GM11168 (cell line): ENCODE measurements at regions not wholly inside any gene's neighbourhood (a gene's known extent, or its start where the extent isn't known, plus 50 kb on each side); places are given as distances from the start of the nearest gene placed in this dataset.
"Not testable (repeated sequence)": the region's sequence is repeated elsewhere in the genome, so short reads cannot be mapped to it uniquely, and the experiment has no call there.

Experiments
- in situ Hi-C: fragments of 300-500 bp; cut with MboI; formaldehyde crosslinking; loops from one replicate; pipeline ENCODE4 v1.12.0; 2022; ENCODE audit warnings: low sequenced_read_pairs; ENCODE audit not compliant: unreplicated experiment

DNA sequence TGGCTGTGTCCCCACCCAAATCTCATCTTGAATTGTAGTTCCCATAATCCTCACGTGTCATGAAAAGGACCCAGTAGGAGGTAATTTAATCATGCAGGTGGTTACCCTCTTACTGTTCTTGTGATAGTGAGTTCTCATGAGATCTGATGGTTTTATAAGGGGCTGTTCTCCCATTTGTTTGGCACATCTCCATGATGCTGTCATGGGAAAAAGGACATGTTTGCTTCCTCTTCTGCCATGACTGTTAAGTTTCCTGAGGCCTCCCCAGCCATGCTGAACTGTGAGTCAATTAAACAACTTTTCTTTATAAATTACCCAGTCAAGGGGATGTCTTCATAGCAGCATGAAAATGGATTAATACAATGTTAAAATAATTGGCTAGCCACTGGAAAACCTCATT lies 243.3 kb upstream of the MKLN1 start:
- in situ Hi-C loops = not testable (repeated sequence)

DNA sequence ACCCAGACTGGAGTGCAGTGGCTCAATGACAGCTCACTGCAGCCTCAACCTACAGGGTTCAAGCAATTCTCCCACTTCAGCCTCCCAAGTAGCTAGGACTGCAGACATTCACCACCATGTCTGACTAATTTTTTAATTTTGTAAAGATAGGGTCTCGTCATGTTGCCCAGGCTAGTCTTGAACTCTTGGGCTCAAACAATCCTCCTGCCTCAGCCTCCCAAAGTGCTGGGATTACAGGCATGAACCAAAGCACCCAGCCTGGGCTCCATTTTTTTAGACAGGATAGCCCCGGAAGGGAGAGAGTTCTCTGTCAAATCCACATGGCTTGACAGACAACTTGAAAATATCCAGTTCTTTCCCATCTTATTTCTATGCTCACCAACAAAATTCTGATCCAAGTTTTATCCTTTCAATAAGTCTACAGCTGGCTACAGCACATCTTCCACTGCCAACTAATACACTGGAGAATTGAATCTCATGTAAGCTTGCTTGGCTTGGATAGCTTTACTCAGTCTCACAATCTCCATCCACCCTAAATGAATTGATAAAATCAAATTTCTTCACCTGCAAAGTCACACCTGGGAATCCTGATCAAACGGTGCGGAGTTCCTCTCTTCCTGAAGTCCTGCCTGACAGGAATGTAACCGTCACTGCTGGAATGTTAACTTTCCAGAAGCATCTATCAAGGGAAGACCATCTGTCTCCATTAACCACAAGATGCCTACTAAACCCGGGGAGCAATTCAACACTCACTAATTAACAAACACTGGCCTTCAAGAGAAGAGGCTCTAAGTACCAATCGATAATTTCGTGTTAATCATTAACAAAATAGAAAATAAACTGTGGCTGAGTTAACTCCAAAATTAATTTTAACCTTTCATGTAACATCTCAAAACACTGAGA lies 239.7 kb upstream of the MKLN1 start:
- in situ Hi-C loops = no loop called here

DNA sequence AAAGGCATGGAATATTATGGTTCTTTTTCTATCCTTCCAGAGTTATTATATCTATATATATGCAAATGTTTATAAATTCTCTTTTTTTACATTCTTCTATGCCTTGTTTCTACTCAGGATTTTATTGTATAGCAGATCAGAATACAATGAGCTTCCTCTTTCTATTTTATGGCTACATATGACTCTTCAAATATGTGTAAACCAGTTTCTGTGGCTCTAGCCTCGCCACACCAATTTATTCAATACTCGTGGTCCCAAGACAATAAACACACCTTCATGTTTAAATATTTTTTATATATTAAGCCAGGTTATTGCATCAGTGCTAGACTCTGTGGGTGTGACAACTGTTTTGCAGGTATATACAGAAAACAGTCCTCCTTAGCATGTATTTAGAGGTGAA lies 237.5 kb upstream of the MKLN1 start:
- in situ Hi-C loops = no loop called here

DNA sequence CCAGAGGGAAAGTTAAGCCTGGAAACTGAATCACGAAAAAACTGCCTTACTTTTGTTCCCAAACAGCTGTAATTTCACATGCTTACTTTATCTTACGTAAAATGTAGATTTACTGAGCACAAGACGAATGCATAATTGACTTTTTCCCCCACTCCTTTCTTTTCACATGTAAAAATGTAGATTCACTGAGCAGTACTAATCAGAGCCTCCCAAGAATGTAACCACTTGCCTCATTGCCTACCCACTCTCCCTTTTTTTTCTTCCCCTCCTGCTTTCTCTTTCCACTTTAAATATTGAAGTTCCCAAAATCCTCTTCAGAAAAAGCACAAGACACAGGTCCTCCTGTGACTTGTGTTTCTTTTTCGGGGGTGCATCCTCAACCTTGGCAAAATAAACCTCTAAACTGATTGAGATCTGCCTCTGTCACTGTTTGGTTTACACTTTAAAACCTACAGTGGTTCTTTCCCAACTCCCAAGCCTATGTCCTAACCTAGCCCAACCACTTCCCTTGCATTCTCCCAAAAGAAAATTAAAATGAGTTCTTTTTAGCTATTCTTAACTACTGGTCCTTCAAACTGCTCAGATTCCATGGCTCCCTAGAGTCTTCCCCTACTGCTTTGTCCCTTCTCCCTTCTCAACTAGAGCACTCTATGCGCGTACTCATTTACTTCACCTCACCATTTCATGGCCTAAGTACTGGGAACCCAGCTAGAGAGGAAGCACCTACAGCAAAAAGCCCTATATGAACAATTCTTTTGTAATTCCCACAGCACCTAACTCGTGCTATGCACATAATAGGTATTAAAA lies 236.6 kb upstream of the MKLN1 start:
- in situ Hi-C loops = no loop called here

DNA sequence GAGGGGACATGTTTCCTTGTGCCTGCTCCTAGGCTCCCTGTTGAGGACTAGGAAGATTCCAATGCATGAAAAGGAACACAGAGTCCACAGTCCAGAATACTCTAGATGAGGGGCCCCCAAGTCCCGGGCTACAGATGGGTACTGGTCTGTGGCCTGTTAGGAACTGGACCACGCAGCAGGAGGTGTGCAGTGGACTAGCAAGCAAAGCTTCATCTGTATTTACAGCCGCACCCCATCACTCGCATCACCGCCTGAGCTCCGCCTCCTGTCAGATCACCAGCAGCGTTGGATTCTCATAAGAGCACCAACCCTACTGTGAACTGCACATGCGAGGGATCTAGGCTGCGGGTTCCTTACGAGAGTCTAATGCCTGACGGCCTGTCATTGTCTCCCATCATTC lies 233.0 kb upstream of the MKLN1 start:
- in situ Hi-C loops = no loop called here

DNA sequence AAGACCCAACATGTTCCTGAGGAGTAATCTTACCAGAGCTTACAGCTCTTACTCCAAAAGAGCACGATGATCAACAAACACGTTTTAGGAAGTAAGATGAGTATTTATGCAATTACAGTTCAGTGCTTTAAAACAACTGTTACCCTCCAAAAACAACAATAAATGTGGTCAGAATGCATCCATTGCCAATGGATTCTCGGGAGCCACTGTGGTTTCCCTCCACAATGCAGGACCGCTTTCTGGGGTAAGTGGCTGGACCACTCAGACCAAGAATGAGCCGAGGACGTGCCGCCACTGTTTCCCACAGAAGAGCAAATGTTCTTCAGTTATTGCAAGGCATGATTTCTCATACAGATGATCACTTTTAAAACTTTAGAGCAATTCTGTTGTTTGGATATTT lies 232.3 kb upstream of the MKLN1 start:
- in situ Hi-C loops = no loop called here

GRCh38 chr7:131096267-131096927 lies 231.3 kb upstream of the MKLN1 start:
- in situ Hi-C loops = no loop called here

DNA sequence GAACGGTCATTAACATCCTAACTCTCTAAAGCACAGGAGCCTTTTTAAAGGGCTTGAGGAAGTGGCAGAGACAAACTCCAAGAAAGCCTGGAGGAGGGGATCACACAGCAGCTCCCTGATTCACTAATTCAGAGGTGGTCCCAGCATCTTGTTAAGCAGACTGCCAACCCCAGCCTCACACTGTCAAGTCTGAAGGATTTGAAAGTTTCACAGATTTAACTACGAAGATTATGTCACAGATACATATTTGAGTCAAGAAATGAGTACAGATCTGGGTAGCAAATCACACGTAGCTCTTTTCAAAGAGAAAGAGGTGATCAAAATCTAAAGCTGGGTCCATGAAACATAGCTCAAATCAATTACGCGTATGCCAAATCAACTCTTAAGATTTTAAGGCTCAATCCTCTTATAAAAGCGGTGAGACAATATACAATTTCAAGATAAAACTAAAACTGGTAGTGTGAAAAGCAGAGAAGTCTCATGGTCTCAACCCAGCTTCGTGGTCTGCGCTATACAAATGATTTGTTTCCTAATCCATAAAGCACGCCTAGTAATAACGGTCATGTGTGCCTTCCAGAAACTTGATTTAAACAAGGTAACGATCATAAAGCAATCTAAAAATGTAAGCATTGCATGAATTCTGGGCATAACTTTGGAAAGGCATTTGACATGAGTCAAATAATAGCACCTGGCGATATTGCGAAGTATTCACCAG lies 229.9 kb upstream of the MKLN1 start:
- in situ Hi-C loops = no loop called here

DNA sequence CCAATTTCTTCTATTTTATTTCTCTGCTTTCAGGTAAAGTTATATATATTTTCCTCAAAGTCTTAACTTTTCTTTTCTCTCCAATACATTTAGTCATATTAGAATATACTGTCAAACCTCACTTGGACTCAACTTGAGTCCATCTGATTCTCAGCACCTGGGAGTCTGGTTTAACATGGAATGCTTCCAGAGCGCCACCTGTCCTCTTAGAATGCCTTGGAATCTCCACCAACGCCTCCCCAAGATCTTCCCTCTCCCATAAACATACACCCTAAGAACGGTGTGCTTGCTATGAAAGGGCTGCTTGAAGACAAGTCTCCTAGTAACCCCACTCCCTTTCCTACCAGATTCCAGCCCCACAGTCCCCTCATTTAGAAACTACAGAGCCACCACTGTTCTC lies 229.1 kb upstream of the MKLN1 start:
- in situ Hi-C loops = no loop called here

- in situ Hi-C loops = no loop called here
These were observed 227.2 kb upstream of the MKLN1 start for GRCh38 chr7:131100357-131101054.

DNA sequence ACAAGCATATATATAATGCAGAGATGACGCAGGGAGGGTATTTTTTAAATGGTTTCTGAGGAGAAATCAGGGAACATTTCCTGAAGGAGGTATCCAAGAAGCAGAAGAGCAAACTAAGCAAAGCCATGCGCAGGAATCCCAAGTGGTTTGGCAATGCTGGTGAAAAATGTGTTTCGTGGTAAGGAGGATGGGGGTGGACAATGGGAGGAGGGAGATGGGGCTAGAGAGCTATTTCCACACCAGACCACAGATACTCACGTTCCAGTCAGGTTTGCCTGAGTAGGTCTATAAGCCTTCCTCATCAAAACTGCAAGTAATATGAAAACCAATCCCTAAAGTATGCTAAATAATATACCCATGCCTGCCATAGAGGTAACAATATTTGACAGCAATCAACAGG lies 223.7 kb upstream of the MKLN1 start:
- in situ Hi-C loops = no loop called here

DNA sequence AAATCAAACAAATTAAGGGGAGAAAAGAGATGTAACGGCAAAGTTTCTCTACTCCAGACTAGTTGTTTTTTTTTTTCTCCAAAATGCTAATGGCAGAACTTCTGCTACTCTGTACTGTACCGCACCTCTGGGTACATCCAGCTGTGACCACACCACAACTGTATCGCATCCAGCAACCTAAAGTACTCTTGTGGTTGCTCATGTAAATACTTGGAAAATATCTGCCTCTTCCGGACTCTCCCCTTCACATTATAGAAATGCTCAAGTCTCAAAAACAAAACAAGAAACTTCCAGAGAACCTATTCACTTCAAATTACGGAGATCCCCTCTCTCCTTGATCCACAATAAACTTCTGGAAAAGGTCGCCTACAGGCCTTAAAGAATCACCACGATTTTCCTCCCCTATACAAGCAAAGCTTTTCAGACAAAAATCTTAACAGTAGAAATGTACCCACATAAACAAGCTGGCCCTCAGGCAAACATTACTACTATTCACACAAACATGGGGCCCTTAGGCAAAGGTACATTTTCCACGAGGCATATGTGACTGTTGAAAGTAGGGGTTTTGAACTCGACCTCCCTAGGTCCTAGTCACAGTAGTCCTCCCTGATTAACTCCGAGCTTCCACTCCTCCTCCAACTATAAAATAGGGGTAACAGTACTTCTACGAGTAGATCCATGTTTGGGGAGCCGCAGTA lies 222.9 kb upstream of the MKLN1 start:
- in situ Hi-C loops = no loop called here

DNA sequence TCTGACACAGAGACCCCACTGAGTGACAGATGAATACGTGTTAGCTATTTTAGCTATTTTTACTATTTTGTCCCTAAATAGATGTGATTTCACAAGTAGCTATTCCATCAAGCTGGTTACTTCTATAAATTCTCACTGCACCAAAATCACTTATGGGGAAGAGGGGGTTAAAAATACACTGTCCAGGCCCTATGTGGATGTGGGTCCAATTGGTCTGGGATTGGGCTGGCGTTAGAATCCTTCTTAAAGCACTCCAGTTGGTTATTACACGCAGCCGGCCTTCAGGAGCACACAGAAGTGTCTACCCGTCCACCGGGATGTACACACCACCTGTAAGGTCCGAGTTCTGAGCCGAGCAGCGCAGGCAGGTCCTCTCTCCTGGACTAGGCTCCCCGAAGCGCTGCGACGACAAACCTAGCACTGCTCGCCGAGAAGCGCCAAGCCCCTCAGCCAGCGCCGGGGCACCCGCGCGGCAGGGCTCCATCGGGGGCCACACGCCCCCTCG lies 222.3 kb upstream of the MKLN1 start:
- in situ Hi-C loops = no loop called here

DNA sequence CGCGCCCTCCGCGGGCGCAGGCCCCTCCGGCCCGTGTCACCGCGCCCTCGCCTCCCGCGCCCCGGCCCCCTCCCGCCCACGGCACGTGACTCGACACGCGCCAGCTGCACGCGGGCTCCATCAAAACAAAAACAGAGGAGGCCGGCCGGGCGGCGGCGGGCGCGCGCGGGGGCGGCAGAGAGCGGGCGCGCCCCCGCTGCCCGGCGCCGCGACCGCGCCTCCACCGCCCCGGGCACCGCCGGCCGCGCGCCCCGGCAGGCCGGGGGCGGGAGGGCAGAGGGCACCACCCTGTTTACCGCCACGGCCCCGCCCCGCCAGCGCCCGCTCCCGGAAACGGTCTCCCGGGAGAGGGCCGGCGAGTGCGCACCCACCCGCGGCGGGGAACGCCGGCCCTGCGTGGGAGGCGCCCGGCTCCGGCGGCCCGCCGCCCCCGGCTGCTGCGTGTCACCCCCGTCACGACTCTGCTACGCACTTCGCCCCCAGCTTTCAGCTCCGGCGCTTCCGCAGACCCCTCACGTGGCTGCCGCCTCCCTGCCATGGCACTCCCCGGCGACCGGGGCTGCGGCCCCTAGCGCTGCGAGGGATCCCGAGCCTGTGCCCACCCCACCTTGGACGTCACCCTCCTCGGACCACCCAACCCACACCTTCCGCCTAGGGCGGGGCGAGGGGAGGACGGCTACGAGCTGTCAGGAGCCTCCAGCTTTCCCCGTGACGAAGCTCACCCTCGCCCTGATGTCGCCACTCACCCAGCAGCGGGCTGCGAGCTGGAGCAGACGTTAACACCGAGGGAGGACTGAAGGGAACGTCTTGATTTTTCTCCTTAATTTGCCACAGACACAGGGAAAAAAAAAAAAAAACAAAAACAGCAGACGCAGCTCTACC lies 221.6 kb upstream of the MKLN1 start:
- in situ Hi-C loops = no loop called here

- in situ Hi-C loops = no loop called here
These were observed 220.9 kb upstream of the MKLN1 start for GRCh38 chr7:131106681-131107336.

DNA sequence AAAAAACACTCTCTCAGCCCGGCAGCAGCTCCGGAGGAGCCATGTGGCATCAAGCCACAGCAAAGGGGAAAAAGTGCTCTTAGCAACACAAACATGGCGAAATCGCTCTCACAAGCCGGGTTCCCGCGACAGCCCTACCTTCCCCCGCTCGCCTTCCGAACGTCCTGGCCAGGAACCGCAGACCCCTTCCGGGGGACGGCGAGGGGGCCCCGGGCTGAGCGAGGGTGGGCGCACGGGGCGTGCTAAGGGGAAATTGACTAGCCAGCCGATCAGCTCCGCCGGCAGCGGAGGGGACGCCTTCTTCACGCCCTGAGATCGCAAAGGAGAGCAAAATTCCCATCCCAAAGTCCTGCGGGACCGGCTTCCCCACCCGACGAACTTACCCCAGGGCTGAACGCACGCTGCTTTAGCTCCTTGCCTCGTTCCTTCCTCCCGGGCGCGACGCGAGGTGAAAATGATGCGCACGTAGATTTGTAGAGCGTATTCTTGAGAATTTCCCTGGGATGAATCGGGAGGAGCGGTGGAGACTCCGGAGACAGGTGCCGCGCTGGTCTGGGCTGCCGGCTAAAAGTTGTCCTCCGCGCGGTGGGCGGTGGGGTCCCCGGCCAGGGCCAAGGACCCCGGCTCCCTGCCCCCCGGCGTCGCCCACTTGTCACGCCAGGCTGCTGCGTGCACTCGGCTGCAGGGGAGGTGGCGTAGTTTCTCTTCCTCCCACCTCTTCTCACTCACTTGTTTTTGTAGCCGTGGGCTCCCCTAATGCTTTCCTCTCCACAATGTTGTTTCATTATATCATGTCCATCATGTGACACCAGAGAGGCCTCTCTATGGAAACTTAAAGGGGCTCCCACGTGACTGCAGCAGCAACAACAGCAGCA lies 220.1 kb upstream of the MKLN1 start:
- in situ Hi-C loops = no loop called here
